ENCODE measurements at regions not wholly inside any gene's neighbourhood (a gene's known extent, or its start where the extent isn't known, plus 50 kb on each side); places are given as distances from the start of the nearest gene placed in this dataset.

- TF ChIP-seq CHD7 (IDR thresholded peaks at IDR 0.05; ENCODE audit: insufficient replicate concordance, low read length) (no peak), ATF2 (IDR thresholded peaks at IDR 0.05; ENCODE audit: low read length) (no peak), EGR1 (IDR thresholded peaks at IDR 0.05; ENCODE audit: borderline replicate concordance, low read depth, low read length) (no peak), CEBPB (IDR thresholded peaks at IDR 0.05; ENCODE audit: low read depth, low read length) (no peak)
These were observed 73.2 kb downstream of the SUCNR1 start (continued) for GRCh38 chr3:151946606-151947005.
